HG03139 (cell line): ENCODE measurements at regions not wholly inside any gene's neighbourhood (a gene's known extent, or its start where the extent isn't known, plus 50 kb on each side); places are given as distances from the start of the nearest gene placed in this dataset.

Experiments used
- ATAC-seq: cut with Tn5 transposase; IDR thresholded peaks from one replicate; pipeline ENCODE4 v1.9.1; 2021; ENCODE audit not compliant: unreplicated experiment

DNA sequence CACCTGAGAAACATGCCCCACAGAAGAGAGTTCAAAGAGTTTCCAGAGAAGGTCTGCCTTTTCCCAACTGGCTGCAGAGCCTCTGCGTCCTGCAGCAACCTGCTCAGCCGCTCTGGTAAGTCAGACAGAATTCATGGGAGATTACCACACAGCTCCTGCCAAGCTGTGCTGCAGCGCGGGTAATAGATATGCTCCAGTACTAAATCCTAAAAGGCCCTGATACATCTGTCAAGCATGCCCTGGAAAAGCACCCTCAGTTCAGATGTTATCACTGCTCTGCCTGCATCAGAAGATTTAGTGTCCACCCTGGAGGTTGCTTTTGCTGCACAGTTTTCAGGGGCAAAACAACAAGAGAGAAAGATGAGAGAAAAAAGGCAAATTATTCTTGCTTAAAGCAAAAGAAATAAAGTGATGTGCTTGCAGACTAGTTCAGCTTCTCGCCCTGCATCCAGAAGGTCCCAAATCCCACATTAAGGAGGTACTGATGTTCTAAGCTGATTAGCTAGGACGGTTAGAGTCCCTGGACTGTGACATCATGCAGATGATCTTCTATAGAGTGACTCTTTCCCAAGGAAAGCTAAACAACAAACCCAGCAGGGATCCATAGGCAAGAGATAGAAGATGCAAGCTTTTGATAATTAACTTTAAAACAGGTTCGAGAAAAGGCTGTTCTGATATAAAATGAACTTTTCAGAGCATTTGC, 488.6 kb downstream of the BCL11A start:
- ATAC-seq: no peak

DNA sequence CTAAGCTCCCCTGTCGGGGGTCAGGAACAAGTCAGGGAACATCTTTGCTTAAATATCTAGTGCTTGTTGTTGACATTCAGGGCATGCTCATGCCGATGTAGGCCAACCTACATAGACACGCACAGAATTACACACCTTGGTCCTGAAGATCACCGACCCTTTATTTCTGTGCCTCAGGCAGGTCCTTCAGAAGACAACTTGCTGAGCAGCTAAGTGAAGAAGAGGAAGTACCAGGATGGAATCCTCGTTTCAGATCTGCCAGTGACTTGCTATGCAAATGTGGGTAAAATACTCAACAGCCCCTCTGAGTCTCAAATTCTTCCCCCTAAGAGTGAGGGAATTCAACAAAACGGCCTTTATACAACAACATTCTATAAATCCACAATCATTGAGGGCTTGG, 494.7 kb downstream of the BCL11A start:
- ATAC-seq: no peak

DNA sequence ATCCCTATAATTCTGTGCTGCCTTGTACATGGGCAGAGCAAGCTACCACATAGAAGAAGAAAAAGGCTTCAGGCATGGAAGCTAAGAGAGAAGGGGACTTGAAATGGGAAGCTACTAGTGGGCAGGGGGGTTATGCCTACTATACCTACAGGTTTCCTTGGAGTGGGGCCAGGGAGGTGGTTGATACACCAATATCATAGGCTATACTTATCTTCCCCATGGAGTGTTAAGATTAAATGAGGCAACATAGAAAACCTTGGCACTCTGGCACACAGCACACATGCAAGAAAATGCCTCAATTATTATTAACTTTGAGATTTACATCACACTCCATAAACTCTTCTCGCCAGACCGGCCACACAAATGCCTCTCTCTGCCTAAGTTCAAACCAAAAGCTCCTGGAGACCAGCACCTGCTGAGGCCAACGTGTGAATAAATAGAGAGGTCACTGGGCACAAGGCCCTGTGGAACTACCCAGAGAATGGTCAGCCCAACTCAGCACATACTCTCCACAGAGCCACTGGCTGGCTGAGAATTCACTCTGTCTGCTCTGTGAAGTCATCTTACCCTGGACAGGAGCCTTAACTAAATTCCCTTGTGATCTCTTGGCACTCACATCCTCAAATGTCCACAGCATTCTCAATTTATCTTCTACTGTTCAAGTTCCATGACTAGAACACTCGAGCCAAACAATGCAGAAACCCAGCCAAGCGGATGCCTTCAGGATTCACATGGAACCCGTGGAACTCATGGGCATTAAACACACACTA, 498.7 kb downstream of the BCL11A start:
- no peak for ATAC-seq

DNA sequence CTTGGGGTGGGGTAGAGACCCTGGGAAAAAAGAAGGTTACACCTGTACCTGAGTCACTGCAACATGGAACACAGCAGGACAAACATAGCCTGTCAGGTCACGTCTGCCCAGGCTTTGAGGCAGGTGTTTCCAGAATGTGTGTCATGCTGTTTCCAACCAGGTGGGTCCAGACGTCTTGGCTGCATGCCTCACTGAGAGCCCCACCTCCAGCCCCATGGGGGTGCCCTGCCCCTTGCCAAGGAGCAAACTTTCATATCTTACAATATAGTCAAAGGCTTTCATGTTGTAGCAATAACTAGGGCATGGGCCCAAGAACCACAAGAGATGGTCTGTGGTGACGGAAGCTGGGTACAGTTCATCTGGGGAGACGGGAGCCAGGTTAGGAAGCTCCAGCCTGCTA, 499.7 kb downstream of the BCL11A start:
- ATAC-seq: no peak

DNA sequence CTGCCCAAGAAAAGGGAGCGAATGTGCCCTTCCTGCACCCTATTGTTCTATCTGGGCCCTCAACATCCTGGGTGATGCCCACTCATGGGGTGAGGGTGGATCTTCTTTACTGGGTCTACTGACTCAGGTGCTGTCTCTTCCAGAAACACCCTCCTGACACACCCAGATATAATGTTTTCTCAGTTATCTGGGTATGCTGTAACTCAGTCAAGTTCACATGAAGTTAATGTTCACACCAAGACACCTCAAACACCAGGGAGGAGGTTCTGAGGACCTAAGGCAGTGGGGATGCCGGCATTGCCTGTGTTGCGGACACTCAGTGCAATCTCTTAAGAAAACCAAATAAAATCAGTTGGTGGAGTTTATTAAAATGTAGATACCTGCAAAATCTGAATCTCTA, 500.9 kb downstream of the BCL11A start:
- no peak for ATAC-seq

DNA sequence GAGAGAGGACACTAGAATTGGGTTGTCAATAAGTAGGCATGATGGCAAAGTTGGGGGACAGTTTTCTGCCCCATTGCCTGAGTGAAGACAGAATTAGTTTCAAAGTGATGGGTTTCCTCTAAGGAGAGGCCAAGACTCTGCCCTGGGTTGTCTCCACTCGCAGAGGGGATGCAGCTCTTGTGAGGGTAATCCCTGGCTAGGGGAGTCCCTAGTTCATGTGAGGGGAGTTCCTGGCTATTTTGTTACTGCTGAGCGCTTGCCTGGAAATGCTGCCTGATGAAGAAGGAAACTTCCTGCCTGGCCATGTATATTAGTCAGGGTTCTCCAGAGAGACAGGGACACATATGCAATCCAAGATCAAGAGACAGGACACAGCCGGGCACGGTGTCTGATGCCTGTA, 501.5 kb downstream of the BCL11A start:
- ATAC-seq: no peak

DNA sequence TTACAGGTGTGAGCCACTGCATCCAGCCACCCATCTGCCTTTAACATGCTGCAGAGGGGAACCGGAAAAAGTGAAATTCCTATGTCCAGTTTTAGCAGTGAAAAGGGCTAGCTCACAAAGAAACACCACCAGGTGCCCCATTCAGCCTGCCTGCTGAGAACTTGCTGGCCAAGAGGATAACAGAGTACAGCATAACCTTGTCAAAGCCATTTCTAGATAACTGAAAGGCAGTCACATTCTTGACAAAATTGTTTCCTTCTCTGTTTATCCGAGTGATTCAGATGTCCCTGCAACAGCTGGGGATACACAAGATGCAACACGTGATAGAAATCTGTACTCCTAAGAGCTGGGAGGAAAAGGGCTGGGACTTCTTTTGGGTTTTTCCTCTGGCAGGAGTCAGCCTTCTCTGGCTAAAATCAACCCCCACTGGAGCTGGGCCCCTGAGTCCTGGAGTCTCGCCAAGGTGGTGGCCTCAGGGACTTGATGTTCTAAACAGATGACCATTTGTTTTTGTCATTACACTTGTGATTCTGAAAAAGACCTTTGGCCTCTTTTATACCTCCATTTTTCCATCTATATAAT, 505.4 kb downstream of the BCL11A start:
- ATAC-seq: no peak

DNA sequence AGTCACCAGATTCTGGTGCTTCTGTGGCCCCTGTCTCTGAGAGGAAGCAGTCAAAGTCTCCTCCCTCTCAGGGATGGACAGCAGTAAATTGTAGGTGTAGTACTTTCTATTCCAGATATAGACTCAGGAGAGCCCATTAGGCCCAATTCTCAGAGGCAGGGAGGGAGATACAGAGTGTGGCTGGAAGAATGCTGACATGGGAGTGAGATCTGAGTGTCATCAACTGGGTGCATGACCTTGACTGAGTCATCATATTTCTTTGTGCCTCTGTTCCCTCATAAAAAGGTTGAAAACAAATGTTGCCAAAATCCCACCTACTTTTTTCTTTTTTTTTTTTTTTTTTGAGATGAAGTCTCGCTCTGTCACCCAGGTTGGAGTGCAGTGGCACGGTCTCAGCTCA, 506.1 kb downstream of the BCL11A start:
- ATAC-seq: no peak

DNA sequence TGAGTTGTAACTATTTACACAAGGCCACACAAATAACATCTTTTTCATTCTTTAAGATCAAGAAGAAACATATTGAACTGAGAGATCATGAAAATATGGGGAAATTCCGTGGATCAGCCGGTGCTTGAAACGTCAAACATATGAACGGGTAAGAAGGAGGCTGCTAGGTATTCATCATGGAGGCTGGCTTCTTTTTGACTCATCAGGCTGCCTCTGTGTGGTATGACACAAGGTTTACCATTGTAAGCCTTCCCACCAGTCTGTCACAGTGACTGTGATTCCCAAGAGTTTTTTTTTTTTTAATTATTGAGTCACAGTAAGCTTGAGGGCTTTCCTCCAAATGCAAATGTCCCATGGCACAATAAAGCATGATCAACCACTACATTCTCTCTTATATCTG, 506.9 kb downstream of the BCL11A start:
- ATAC-seq: no peak

DNA sequence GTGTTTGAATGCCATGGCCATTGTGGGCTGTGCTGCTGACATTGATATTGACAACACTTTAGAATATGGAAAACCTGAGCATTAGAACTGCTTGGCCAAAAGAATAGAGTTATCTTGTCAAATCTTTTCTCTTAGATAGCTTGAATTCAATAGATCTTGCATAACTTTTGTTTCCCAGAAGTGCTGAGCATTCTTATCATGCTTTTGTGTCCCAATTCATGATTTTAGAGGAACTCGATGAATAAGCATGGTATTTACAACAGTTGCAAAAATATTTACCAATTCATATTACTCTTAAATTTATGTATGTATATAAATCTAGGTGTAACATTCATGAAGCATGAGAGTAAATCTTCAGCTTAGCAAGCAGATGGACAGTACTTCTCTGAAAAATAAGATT, 508.0 kb downstream of the BCL11A start:
- ATAC-seq: no peak

DNA sequence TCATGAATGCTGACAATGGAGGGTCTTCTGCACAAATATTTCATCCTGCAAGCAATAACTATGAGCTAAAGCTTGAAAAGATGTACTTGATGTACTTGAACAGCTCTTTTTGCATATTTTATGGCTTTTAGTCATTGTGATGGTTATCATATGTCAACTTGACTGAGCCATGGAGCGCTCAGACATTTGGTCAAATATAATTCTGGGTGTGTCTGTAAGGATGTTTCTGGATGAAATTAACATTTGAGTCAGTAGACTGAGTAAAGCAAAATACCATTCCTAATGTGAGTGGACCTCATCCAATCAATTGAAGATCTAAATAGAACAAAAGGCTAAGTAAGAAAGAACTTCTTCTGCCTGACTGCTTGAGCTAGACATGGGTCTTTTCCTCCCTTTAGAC, 509.0 kb downstream of the BCL11A start:
- no peak for ATAC-seq

DNA sequence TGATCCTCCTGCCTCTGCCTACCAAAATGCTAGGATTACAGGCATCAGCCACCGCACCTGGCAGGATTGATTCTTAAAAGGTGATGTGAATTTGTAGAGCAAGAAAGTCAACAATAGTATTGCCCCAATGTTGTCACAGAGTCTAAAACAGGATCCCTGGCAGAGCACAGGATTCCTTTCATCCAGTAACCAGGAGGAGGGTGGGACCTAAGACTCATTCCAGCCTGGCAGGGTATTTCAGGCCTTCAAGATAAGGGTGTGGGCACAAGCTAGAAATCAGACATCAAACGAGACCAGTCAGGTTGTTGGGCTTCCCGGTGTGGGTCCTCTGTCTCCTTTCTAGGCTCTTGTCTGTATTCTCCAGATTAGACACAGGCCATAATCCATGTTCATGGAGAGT, 511.4 kb downstream of the BCL11A start:
- no peak for ATAC-seq

DNA sequence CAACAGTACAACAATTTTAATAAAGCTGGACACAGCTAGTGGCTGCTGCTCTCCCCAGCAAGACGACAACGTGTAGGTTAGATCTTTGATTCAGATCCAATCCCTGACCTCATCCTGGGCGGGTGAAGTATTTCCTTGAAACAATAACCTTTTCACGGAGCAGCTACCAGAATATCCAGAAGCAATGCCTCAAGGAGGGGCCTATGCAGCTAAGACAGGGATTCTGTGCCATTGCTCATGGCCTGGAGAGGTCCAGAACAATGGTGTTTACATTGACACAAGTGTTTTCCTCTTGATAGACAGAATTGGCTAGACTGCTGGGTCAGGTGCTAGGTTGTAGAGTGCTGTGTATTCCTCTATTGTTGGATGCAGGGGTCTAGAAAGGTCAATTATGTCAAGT, 520.1 kb downstream of the BCL11A start:
- ATAC-seq: no peak

DNA sequence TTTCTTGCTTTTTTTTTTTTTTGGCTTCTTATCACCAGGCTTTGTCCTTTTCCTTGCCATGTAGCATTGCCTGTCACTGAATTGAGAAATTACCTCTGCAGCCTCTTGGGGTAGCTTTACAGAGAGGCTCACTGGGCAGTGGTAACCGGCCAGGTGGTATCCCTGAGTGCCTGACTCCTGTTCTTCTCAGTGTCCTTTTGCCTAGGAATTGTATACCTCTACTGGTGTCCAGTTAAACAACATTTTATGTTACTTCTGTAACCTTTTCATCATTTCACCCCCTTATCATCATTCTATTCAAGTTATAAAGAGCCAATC, 523.9 kb downstream of the BCL11A start:
- ATAC-seq: no peak

DNA sequence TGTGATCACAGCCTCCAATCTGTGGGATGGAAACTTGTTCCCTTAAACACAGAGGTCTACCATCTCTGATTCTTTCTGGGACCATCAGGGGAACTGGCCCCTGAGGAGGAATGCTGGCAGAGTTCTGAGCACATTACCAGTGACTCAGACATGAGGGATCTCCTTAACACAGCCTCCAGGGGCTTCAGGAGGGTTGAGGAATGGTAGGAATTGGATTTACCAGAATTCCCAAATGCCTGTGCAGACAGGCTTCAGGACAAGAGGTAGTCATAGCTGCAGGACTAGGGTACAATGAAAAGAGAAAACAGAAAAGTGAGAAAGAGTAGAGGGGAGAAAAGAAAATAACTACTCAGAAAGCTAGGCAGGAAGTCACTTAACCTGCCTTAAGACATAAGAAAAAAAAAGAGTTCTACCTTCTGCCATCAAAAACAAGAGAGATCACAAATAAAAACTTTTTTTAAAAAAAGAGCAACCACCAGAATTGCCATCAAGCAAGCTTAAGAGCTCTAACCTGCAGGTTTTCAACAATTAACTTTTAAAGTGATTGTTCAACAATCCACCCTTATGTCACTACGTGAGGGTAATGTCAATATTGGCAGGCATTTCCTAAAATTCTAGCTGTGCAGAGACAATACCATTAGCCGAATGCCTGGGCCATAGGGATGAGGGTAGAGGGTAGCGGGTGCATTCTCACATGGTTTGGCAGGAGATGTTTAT, 524.4 kb downstream of the BCL11A start:
- no peak for ATAC-seq

DNA sequence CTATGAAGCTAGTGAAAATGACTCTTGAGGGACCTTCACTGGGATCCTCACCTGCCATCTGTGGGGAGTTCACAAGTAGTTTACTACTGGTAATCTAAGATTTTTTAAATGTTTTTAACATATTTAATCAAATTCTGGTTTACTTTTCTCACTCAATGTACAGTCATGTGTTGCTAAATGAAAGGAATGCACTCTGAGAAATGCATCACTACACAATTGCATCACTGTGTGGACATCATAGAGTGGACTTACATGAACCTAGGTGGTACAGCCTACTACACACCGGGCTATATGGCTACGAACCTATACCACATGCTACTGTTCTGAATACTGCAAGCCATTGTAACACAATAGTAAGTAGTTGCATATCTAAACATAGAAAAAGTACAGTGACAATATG, 528.0 kb downstream of the BCL11A start:
- no peak for ATAC-seq

DNA sequence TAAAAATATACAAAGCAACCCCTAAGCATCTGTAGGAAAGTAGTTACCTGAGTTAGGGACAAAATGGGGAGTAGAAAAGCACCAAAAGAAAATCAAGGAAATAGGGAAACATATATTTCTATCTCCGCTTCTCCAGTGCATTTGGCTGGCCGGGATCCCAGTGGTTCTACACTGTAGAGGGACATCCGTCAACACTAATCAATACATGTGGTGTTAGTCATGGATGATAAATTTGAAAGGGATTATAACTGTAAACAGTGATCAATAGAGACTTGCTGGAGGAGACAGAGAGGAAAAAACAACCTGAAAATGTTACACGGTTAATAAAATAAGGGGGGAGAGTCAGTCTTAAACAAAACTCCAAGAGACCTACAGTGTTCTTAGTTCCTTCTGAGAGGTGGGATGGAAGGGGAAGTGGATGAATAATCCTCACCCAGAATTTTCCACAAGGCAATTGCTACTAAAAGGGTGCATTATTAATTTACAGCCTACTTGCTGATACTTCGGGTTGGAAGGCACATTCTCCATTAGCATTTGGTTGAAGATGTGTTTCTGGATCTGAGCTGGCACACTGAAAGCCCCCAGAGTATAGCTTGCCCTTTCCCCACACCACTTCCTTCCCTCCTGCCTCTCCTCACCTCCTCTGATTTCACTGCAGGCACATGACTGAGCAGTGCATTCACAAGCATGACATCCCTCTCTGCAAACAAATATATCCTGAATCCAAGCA, 530.0 kb downstream of the BCL11A start:
- no peak for ATAC-seq

DNA sequence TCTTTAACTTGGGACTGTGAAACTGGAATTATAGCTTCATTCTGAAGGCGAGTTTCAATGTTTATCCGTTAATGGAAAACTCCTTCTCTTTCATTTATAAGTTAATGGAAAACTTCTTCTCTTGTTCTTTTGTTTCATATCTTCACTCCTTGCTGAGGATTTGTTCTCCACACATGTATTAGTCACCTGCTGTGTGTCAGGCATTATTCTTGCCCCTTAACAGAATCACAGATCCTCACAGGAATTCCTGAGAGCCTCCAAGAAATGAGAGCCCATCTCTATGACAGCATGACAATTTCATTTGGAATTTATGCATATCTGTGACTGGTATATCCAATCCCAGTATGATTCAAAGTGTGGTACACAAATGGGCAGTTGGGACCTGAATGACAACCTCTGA, 545.8 kb downstream of the BCL11A start:
- ATAC-seq: no peak

DNA sequence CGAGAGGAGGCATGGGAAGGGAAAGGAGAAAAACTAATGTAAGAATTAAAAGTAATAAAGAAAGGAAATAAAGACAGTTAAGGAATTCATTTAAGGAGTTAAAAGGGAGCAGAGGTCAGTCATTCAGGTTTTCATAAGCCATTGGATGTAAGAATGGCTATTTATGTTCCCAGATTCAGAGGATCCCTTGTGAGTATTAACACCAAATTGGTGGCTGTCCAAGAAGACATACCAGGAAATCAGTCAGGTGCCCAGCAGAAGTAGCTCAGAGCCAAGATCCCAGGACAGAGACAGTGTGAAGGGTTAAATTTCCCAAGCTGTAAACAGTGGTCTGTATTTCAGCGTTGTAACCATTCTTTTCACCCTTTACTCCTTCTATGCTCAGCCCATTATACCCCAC, 550.4 kb downstream of the BCL11A start:
- ATAC-seq: no peak

DNA sequence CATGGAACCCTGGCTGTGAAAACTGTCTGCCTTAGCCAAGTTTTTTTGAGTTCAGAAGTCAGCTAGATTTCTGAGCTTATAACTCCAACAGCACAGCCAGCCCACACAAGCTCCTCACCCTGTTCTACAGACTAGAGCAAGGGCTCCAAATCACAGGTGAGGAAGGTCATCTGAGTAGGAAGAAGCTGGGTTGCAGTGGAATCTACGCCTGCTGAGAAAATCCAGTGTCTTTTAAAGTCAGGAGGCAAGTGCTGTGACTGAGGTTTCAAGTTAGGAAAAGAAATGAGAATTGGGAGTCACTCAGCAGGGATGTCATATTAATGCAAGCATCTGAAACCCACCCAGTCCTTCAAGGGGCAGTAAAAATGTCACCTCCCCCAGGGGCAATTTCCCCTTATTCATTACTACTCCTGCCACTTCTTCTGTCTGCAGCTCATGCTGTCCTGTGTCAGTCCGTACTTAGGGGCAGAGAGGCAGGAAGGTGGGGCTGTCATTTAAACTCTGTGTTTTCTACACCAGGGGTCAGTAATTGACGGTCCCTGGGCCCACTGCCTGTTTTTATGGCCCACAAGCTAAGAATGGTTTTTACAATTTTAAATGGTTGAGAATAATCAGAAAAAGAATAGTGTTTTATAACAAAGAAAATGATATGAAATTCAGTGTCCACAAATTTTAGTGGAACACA, 551.1 kb downstream of the BCL11A start:
- ATAC-seq: no peak

DNA sequence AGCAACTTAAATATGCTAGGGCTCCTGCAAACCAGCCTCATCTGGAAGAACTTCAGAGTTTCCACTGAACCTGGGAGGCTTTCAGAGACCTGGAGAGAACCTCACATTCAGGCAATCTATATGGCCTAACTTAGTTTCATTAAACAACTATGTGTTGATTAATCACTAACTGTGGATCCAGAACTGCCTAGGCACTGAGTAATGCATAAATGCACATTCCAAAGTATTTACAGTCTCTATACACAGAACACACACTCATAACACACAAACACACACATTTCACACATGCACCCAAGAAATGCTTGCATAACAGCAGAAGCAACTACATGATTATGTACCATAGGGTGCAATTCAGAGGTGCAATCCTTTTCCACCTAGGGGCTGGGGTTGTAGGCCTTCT, 552.8 kb downstream of the BCL11A start:
- ATAC-seq: no peak
